Motor neuron (in vitro differentiated cells): ENCODE measurements at regions not wholly inside any gene's neighbourhood (a gene's known extent, or its start where the extent isn't known, plus 50 kb on each side); places are given as distances from the start of the nearest gene placed in this dataset.
A peak's percentile ranks its signal among the peaks of the same experiment; 100 is the strongest.

Source experiments
- ATAC-seq, 8 experiments: fragments of 200-7000 bp; cut with Tn5 transposase; replicated peaks in 6 of 8; 2 replicates each; pipeline ENCODE4 v1.8.0; 2021; ENCODE audit warnings: mild to moderate bottlenecking in 8 of 8, moderate library complexity in 8 of 8
- H3K27ac ChIP-seq, 2 donors: fragments of 250-450 bp; sonication (Bioruptor Pico); 2 replicates each; pipeline ENCODE4 v1.9.0; 2021; ENCODE audit warnings: antibody characterized with exemption in 2 of 2, mild to moderate bottlenecking in 2 of 2, moderate library complexity in 1 of 2
- H3K4me1 ChIP-seq, 2 donors: fragments of 250-450 bp; sonication (Bioruptor Pico); replicated peaks in 1 of 2; 2 replicates each; pipeline ENCODE4 v1.6.1; 2021; ENCODE audit warnings: antibody characterized with exemption in 2 of 2, mild to moderate bottlenecking in 2 of 2, moderate library complexity in 1 of 2
- H3K4me3 ChIP-seq, 5 donors: fragments of 250-450 bp; sonication (Bioruptor Pico); 2 replicates each; pipeline ENCODE4 v1.9.0; 2021; ENCODE audit warnings: antibody characterized with exemption in 5 of 5, mild to moderate bottlenecking in 5 of 5, moderate library complexity in 4 of 5
- WGBS, 10 experiments: fragments of 450-650 bp; shearing (Covaris generic); methylation state at CpG; one replicate each; pipeline ENCODE4 v1.0.0; 2022; 5-methylcytosine and 5-hydroxymethylcytosine counted together
- in situ Hi-C, 9 experiments: fragments of 400-800 bp; cut with MboI; loops; one replicate each; pipeline ENCODE4 v1.15.0; 2021; ENCODE audit warnings: low sequenced_read_pairs in 9 of 9, low pct_unique_long_range_greater_than_20kb in 2 of 9; ENCODE audit not compliant: unreplicated experiment in 9 of 9

DNA sequence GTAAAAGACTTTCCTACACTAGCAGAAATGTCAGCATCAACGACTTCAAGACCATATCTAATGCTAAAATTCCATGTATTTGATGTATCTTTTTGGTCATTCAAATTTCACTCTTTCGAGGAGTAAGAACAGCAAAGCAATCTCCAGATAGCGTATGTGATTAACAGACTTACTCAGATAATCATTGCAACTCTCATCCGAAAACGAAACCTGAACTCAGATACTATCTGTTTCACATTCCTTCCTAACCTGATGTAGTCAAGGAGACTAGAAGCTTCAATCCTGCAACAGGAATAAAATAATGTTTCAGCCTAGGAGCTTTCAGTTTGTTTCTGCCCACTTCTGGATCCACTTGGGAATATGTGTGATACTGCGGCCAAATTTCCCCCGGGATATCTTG lies 286.3 kb downstream of the NUAK1 start:
- in situ Hi-C loops: no loop called here
- no peak overlapping the region for H3K4me3 ChIP-seq
- WGBS, 10 experiments: 33 to 100% (median 92%) methylated on average over 3 to 7 of the region's 7 CpGs
- H3K4me1 ChIP-seq: no peaks in the 10 kb centered on the region
- no peak overlapping the region for H3K27ac ChIP-seq
- ATAC-seq: no peak

DNA sequence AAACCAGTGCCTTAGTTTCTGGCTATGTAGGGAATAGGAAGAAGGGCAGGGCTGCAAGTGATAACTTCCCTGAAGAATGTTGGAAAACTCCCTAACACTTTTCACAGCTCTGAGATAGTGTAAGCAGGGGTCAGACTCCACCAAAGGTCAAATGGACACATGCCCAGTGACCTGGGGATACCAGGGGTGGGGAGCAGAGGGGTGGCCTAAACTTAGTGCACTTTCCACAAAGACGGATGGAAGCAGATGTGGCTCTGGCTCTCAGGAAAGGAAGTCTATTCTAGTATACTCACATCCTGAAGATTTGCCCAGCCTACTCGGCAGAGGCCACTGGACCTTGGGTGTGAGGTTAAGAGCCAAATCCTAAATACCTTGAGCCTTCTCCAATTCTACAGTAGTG lies 285.8 kb downstream of the NUAK1 start:
- no peaks in the 10 kb centered on the region for H3K4me1 ChIP-seq
- 4 to 100% (median 78%) methylated on average over 1 to 2 of the region's 2 CpGs; no CpG with 5 or more reads in 7 of the 10 experiments for WGBS, 10 experiments
- H3K4me3 ChIP-seq: no peak overlapping the region
- in situ Hi-C loops: no loop called here
- no peak overlapping the region for H3K27ac ChIP-seq
- ATAC-seq: peak in 1 of 8 experiments; percentile 64

- 8 to 100% (median 93%) methylated on average over 1 to 2 of the region's 2 CpGs; no CpG with 5 or more reads in 3 of the 10 experiments for WGBS, 10 experiments
- no peak overlapping the region for H3K27ac ChIP-seq
- no peak overlapping the region for H3K4me3 ChIP-seq
- no peak for ATAC-seq
- H3K4me1 ChIP-seq: no peaks in the 10 kb centered on the region
- in situ Hi-C loops: no loop called here
Observed at GRCh38 chr12:105854071-105854470, 284.7 kb downstream of the NUAK1 start.

GRCh38 chr12:105855361-105856047 lies 283.2 kb downstream of the NUAK1 start:
- H3K27ac ChIP-seq: no peak overlapping the region
- no peak for ATAC-seq
- H3K4me1 ChIP-seq: peaks cover 0 to 2% of the 10 kb centered on the region in 2 donors
- WGBS, 10 experiments: 14 to 100% (median 89%) methylated on average over 1 to 3 of the region's 3 CpGs; no CpG with 5 or more reads in 2 of the 10 experiments
- no peak overlapping the region for H3K4me3 ChIP-seq
- in situ Hi-C loops: no loop called here

GRCh38 chr12:105856048-105856405 lies 282.7 kb downstream of the NUAK1 start:
- no peak overlapping the region for H3K4me3 ChIP-seq
- ATAC-seq: no peak
- H3K4me1 ChIP-seq: peaks cover 0 to 6% of the 10 kb centered on the region in 2 donors
- WGBS, 10 experiments: 0 to 100% (median 40%) methylated on average over 1 to 2 of the region's 2 CpGs; no CpG with 5 or more reads in 1 of the 10 experiments
- no peak overlapping the region for H3K27ac ChIP-seq
- in situ Hi-C loops: no loop called here

- 14 to 100% (median 75%) methylated on average over 1 to 3 of the region's 4 CpGs; no CpG with 5 or more reads in 2 of the 10 experiments for WGBS, 10 experiments
- ATAC-seq: no peak
- Histone ChIP-seq H3K4me3 (no peak overlapping the region), H3K27ac (no peak overlapping the region), H3K4me1 (peaks cover 0 to 8% of the 10 kb centered on the region in 2 donors)
- in situ Hi-C loops: no loop called here
Observed at GRCh38 chr12:105858981-105859710, 279.6 kb downstream of the NUAK1 start.

GRCh38 chr12:105860561-105861207 lies 278.1 kb downstream of the NUAK1 start:
- in situ Hi-C loops: no loop called here
- WGBS, 10 experiments: 30 to 87% (median 82%) methylated on average over 1 to 3 of the region's 3 CpGs; no CpG with 5 or more reads in 3 of the 10 experiments
- peaks cover 0 to 8% of the 10 kb centered on the region in 2 donors for H3K4me1 ChIP-seq
- peak in 5 of 8 experiments; percentile 21 to 79 (median 39) for ATAC-seq
- H3K4me3 ChIP-seq: no peak overlapping the region
- no peak overlapping the region for H3K27ac ChIP-seq

DNA sequence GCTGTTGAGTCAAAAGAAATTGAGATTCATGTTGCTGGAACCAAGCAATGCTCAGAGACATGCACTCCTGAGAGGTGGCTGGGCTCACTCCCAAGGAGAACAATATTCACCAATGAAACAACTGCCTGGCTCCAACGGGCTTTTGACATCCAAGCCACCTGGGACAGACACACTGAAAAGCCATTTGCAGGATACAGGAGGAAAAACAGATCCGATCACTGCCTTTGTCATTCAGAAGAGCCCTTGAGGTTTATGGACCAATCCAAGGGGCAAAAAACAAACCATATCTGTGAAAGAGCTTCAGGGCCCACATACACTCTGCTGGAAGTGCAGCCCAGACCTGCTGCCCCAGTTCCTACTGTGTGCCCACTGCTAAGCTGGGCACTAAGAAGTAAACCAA lies 277.5 kb downstream of the NUAK1 start:
- H3K27ac ChIP-seq: no peak overlapping the region
- 83 to 86% methylated on average over 1 of the region's 2 CpGs; no CpG with 5 or more reads in 8 of the 10 experiments for WGBS, 10 experiments
- no peak overlapping the region for H3K4me3 ChIP-seq
- in situ Hi-C loops: no loop called here
- H3K4me1 ChIP-seq: peaks cover 0 to 8% of the 10 kb centered on the region in 2 donors
- peak in 1 of 8 experiments; percentile 9 for ATAC-seq

GRCh38 chr12:105862163-105862821 lies 276.5 kb downstream of the NUAK1 start:
- 43 to 100% (median 86%) methylated on average over 1 to 10 of the region's 10 CpGs; no CpG with 5 or more reads in 5 of the 10 experiments for WGBS, 10 experiments
- in situ Hi-C loops: no loop called here
- Histone ChIP-seq H3K27ac (no peak overlapping the region), H3K4me3 (no peak overlapping the region), H3K4me1 (peaks cover 0 to 8% of the 10 kb centered on the region in 2 donors)
- no peak for ATAC-seq

- ATAC-seq: no peak
- in situ Hi-C loops: no loop called here
- H3K27ac ChIP-seq: no peak overlapping the region
- WGBS, 10 experiments: 0 to 100% (median 88%) methylated on average over 1 to 3 of the region's 4 CpGs; no CpG with 5 or more reads in 2 of the 10 experiments
- peaks cover 0 to 8% of the 10 kb centered on the region in 2 donors for H3K4me1 ChIP-seq
- H3K4me3 ChIP-seq: no peak overlapping the region
Observed at GRCh38 chr12:105864316-105864715, 274.4 kb downstream of the NUAK1 start.

GRCh38 chr12:105864901-105865300 lies 273.9 kb downstream of the NUAK1 start:
- 0 to 100% (median 88%) methylated on average over 1 to 2 of the region's 2 CpGs; no CpG with 5 or more reads in 4 of the 10 experiments for WGBS, 10 experiments
- ATAC-seq: no peak
- Histone ChIP-seq H3K4me1 (peaks cover 0 to 8% of the 10 kb centered on the region in 2 donors), H3K4me3 (no peak overlapping the region), H3K27ac (no peak overlapping the region)
- in situ Hi-C loops: no loop called here

- Histone ChIP-seq H3K4me1 (peaks cover 0 to 4% of the 10 kb centered on the region in 2 donors), H3K27ac (no peak overlapping the region), H3K4me3 (no peak overlapping the region)
- peak in 4 of 8 experiments; percentile 21 to 98 (median 72) for ATAC-seq
- in situ Hi-C loops: no loop called here
- WGBS, 10 experiments: 66 to 100% (median 92%) methylated on average over 2 to 6 of the region's 6 CpGs
Observed at GRCh38 chr12:105865886-105866285, 272.9 kb downstream of the NUAK1 start.

DNA sequence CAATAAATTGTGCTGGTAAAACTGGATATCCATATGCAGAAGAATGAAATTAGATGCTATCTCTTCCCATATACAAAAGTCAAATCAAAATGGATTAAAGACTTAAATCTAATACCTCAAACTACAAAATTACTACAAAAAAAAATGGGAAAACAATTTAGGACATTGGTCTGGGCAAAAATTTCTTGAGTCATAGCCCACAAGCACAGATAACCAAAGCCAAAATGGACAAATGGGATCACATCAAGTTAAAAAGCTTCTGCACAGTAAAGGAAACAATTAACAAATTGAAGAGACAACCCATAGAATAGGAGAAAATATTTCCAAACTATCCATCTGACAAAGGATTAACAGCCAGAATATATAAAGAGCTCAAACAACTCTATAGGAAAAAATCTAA lies 264.6 kb downstream of the NUAK1 start:
- ATAC-seq: no peak
- in situ Hi-C loops: no loop called here
- Histone ChIP-seq H3K4me3 (no peak overlapping the region), H3K27ac (no peak overlapping the region), H3K4me1 (peaks cover 0 to 4% of the 10 kb centered on the region in 2 donors)
